Natural killer cell (primary cell): ENCODE measurements at regions not wholly inside any gene's neighbourhood (a gene's known extent, or its start where the extent isn't known, plus 50 kb on each side); places are given as distances from the start of the nearest gene placed in this dataset.
"Not testable (repeated sequence)": the region's sequence is repeated elsewhere in the genome, so short reads cannot be mapped to it uniquely, and the experiment has no call there.

Experiments
- ATAC-seq, 3 donors: fragments of 150-1000 bp in 2 of 3; fragments of 200-7000 bp in 1 of 3; cut with Tn5 transposase; 1 replicate in 1 of 3; 2 replicates in 2 of 3; pipeline ENCODE4 v1.10.0; 2021; ENCODE audit warnings: mild to moderate bottlenecking in 2 of 3, moderate library complexity in 2 of 3
- DNase-seq, 2 donors: peaks; one replicate each; pipeline versions ENCODE4 v3.0.0 to v3.0.0-alpha.2; 2013 to 2021; ENCODE audit warnings: mixed read lengths in 1 of 2
- H3K27ac ChIP-seq: one replicate; pipeline ENCODE4 v1.5.1; 2013; ENCODE audit warnings: mild to moderate bottlenecking, low read length
- H3K27me3 ChIP-seq: one replicate; pipeline ENCODE4 v1.6.1; 2013; ENCODE audit warnings: low read length; ENCODE audit not compliant: control insufficient read depth, insufficient read depth
- H3K36me3 ChIP-seq: one replicate; pipeline ENCODE4 v1.6.1; 2013; ENCODE audit warnings: low read length; ENCODE audit not compliant: control insufficient read depth, insufficient read depth
- H3K4me1 ChIP-seq: one replicate; pipeline ENCODE4 v1.6.1; 2013; ENCODE audit warnings: low read length; ENCODE audit not compliant: control insufficient read depth, insufficient read depth
- H3K4me3 ChIP-seq: one replicate; pipeline ENCODE4 v1.5.1; 2013; ENCODE audit warnings: low read length
- H3K9me3 ChIP-seq: one replicate; pipeline ENCODE4 v1.6.1; 2013; ENCODE audit warnings: low read length; ENCODE audit not compliant: control insufficient read depth, insufficient read depth
- H3K27ac Mint-ChIP-seq, 2 donors: one replicate each; pipeline ENCODE4 v1.8.0; 2022; ENCODE audit warnings: mild to moderate bottlenecking in 2 of 2, mixed read lengths in 2 of 2, moderate library complexity in 1 of 2
- H3K27me3 Mint-ChIP-seq, 2 donors: one replicate each; pipeline ENCODE4 v1.8.0; 2022; ENCODE audit warnings: low read depth in 2 of 2, mixed read lengths in 2 of 2
- H3K36me3 Mint-ChIP-seq: one replicate; pipeline ENCODE4 v1.8.0; 2022; ENCODE audit warnings: mixed read lengths
- H3K4me1 Mint-ChIP-seq, 2 donors: one replicate each; pipeline ENCODE4 v1.8.0; 2022; ENCODE audit warnings: mixed read lengths in 2 of 2
- H3K4me3 Mint-ChIP-seq: one replicate; pipeline ENCODE4 v1.8.0; 2022; ENCODE audit warnings: mild to moderate bottlenecking, moderate library complexity, mixed read lengths
- H3K9me3 Mint-ChIP-seq, 2 donors: one replicate each; pipeline ENCODE4 v1.8.0; 2022; ENCODE audit warnings: mixed read lengths in 2 of 2
- CTCF ChIP-seq: fragments of 200-600 bp; IDR thresholded peaks from one replicate; pipeline ENCODE4 v1.8.0; 2022; ENCODE audit warnings: antibody characterized with exemption
- WGBS: methylation state at CpG from one replicate; pipeline ENCODE4 v1.1.7; 2013; ENCODE audit warnings: missing lambda C conversion rate; ENCODE audit not compliant: insufficient coverage; 5-methylcytosine and 5-hydroxymethylcytosine counted together
- intact Hi-C: fragments of 100-400 bp; cut with micrococcal nuclease; formaldehyde crosslinking; loops from one replicate; pipeline ENCODE4 v1.14.2; 2022

GRCh38 chr14:30020271-30020670 lies 92.6 kb upstream of the PRKD1 start:
- no peak for TF ChIP-seq CTCF
- Histone ChIP-seq H3K36me3 (no peaks in the 10 kb centered on the region), H3K4me1 (no peaks in the 10 kb centered on the region), H3K4me3 (no peak overlapping the region), H3K27ac (no peak overlapping the region), H3K9me3 (no peaks in the 10 kb centered on the region), H3K27me3 (no peaks in the 10 kb centered on the region)
- DNase-seq: no peak
- no peaks in the 10 kb centered on the region for H3K4me1 Mint-ChIP-seq
- intact Hi-C loops: no loop called here
- no peak for ATAC-seq
- 42% methylated on average over 2 of the region's 2 CpGs for WGBS
- no peaks in the 10 kb centered on the region for H3K36me3 Mint-ChIP-seq
- H3K27ac Mint-ChIP-seq: no peak overlapping the region
- H3K9me3 Mint-ChIP-seq: peaks cover 17 to 22% of the 10 kb centered on the region in 2 donors
- H3K27me3 Mint-ChIP-seq: no peaks in the 10 kb centered on the region
- H3K4me3 Mint-ChIP-seq: no peak overlapping the region

- no peaks in the 10 kb centered on the region for H3K9me3 ChIP-seq
- intact Hi-C loops: no loop called here
- Mint-ChIP-seq H3K4me3 (no peak overlapping the region), H3K27ac (no peak overlapping the region), H3K9me3 (peaks cover 14 to 20% of the 10 kb centered on the region in 2 donors), H3K4me1 (no peaks in the 10 kb centered on the region), H3K27me3 (no peaks in the 10 kb centered on the region), H3K36me3 (no peaks in the 10 kb centered on the region)
- no CpG with 5 or more reads among the region's 1 CpG for WGBS
- H3K36me3 ChIP-seq: no peaks in the 10 kb centered on the region
- no peaks in the 10 kb centered on the region for H3K4me1 ChIP-seq
- H3K4me3 ChIP-seq: no peak overlapping the region
- DNase-seq (no peak), ATAC-seq (no peak)
- TF ChIP-seq CTCF: no peak
- no peaks in the 10 kb centered on the region for H3K27me3 ChIP-seq
- no peak overlapping the region for H3K27ac ChIP-seq
These were observed 93.0 kb upstream of the PRKD1 start for GRCh38 chr14:30020687-30021086.

GRCh38 chr14:30023350-30023749 lies 95.7 kb upstream of the PRKD1 start:
- H3K4me3 ChIP-seq, H3K4me1 ChIP-seq, H3K9me3 ChIP-seq, DNase-seq, H3K27ac ChIP-seq, H3K27me3 Mint-ChIP-seq, H3K36me3 Mint-ChIP-seq, H3K4me3 Mint-ChIP-seq, H3K36me3 ChIP-seq, ATAC-seq, H3K27me3 ChIP-seq, H3K4me1 Mint-ChIP-seq, H3K27ac Mint-ChIP-seq, intact Hi-C loops: not testable (repeated sequence)
- 84% methylated on average over 4 of the region's 5 CpGs for WGBS
- peaks cover 13 to 15% of the 10 kb centered on the region in 2 donors for H3K9me3 Mint-ChIP-seq

- ATAC-seq (no peak), DNase-seq (no peak)
- intact Hi-C loops: no loop called here
- Mint-ChIP-seq H3K36me3 (no peaks in the 10 kb centered on the region), H3K27me3 (no peaks in the 10 kb centered on the region), H3K4me1 (no peaks in the 10 kb centered on the region), H3K27ac (no peak overlapping the region), H3K9me3 (peaks cover 20 to 29% of the 10 kb centered on the region in 2 donors), H3K4me3 (no peak overlapping the region)
- Histone ChIP-seq H3K9me3 (peaks cover 3% of the 10 kb centered on the region), H3K36me3 (no peaks in the 10 kb centered on the region), H3K27me3 (no peaks in the 10 kb centered on the region), H3K4me1 (no peaks in the 10 kb centered on the region), H3K27ac (no peak overlapping the region), H3K4me3 (no peak overlapping the region)
- TF ChIP-seq CTCF: no peak
- WGBS: no CpG with 5 or more reads among the region's 1 CpG
These were observed 106.5 kb upstream of the PRKD1 start for GRCh38 chr14:30034152-30034551.
